ENCODE measurements at regions not wholly inside any gene's neighbourhood (a gene's known extent, or its start where the extent isn't known, plus 50 kb on each side); places are given as distances from the start of the nearest gene placed in this dataset.
"Not testable (repeated sequence)": the region's sequence is repeated elsewhere in the genome, so short reads cannot be mapped to it uniquely, and the experiment has no call there.

- DNase-seq (ENCODE audit: low read depth in 2 of 2) = no peak
These were observed 267.2 kb upstream of the SLC7A11 start for GRCh38 chr4:138509346-138509745.

GRCh38 chr4:138507522-138507921 is 265.4 kb upstream of the SLC7A11 start:
- DNase-seq (ENCODE audit: low read depth in 2 of 2) = no peak

GRCh38 chr4:138501614-138502013 is 259.5 kb upstream of the SLC7A11 start:
- DNase-seq (ENCODE audit: low read depth in 2 of 2) = no peak

- no peak for DNase-seq (ENCODE audit: low read depth in 2 of 2)
These were observed 258.7 kb upstream of the SLC7A11 start for GRCh38 chr4:138500869-138501268.

- DNase-seq (ENCODE audit: low read depth in 2 of 2) = no peak
These were observed 257.5 kb upstream of the SLC7A11 start for GRCh38 chr4:138499627-138500026.

GRCh38 chr4:138494931-138495330 is 252.8 kb upstream of the SLC7A11 start:
- DNase-seq (ENCODE audit: low read depth in 2 of 2) = no peak

GRCh38 chr4:138494116-138494515 is 252.0 kb upstream of the SLC7A11 start:
- no peak for DNase-seq (ENCODE audit: low read depth in 2 of 2)

- no peak for DNase-seq (ENCODE audit: low read depth in 2 of 2)
These were observed 250.0 kb upstream of the SLC7A11 start for GRCh38 chr4:138492176-138492575.

GRCh38 chr4:138488533-138488932 is 246.4 kb upstream of the SLC7A11 start:
- DNase-seq (ENCODE audit: low read depth in 2 of 2) = no peak

- DNase-seq (ENCODE audit: low read depth in 2 of 2) = no peak
These were observed 245.5 kb upstream of the SLC7A11 start for GRCh38 chr4:138487670-138488069.

- no peak for DNase-seq (ENCODE audit: low read depth in 2 of 2)
These were observed 245.1 kb upstream of the SLC7A11 start for GRCh38 chr4:138487230-138487629.

- DNase-seq (ENCODE audit: low read depth in 2 of 2) = no peak
These were observed 243.3 kb upstream of the SLC7A11 start for GRCh38 chr4:138485498-138485897.

GRCh38 chr4:138475116-138475515 is 233.0 kb upstream of the SLC7A11 start:
- DNase-seq (ENCODE audit: low read depth in 2 of 2) = no peak

- DNase-seq (ENCODE audit: low read depth in 2 of 2) = no peak
These were observed 231.2 kb upstream of the SLC7A11 start for GRCh38 chr4:138473339-138473738.

GRCh38 chr4:138460477-138461414 is 218.6 kb upstream of the SLC7A11 start:
- DNase-seq (ENCODE audit: low read depth in 2 of 2) = no peak

GRCh38 chr4:138458751-138459150 is 216.6 kb upstream of the SLC7A11 start:
- no peak for DNase-seq (ENCODE audit: low read depth in 2 of 2)

GRCh38 chr4:138456349-138456748 is 214.2 kb upstream of the SLC7A11 start:
- DNase-seq (ENCODE audit: low read depth in 2 of 2) = not testable (repeated sequence)

- DNase-seq (ENCODE audit: low read depth in 2 of 2) = no peak
These were observed 212.9 kb upstream of the SLC7A11 start for GRCh38 chr4:138455097-138455496.

GRCh38 chr4:138452826-138453225 is 210.7 kb upstream of the SLC7A11 start:
- no peak for DNase-seq (ENCODE audit: low read depth in 2 of 2)

GRCh38 chr4:138451276-138451663 is 209.1 kb upstream of the SLC7A11 start:
- DNase-seq (ENCODE audit: low read depth in 2 of 2) = no peak

- DNase-seq (ENCODE audit: low read depth in 2 of 2) = no peak
These were observed 208.6 kb upstream of the SLC7A11 start for GRCh38 chr4:138450546-138451275.

- DNase-seq (ENCODE audit: low read depth in 2 of 2) = no peak
These were observed 207.8 kb upstream of the SLC7A11 start for GRCh38 chr4:138449938-138450337.

- DNase-seq (ENCODE audit: low read depth in 2 of 2) = no peak
These were observed 206.0 kb upstream of the SLC7A11 start for GRCh38 chr4:138448169-138448568.
